ENCODE measurements at regions not wholly inside any gene's neighbourhood (a gene's known extent, or its start where the extent isn't known, plus 50 kb on each side); places are given as distances from the start of the nearest gene placed in this dataset.

DNA sequence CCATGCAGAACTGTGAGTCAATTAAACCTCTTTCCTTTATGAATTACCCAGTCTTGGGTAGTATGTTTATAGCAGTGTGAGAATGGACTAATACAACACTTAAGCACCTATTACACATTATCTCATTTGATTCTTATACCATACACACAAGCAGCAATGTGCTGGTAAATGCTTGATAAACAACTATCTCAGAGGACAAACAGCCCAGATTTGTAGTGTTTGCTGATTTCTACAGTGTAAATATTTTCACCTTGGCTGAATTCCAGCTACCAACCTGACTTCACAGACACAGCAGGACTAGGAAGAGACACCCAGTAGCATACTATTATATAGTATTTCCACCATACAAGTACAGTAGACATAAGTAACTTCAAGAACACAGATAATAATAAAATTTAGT is 406.5 kb upstream of the CNKSR2 start:
- in situ Hi-C loops (cut with HindIII; ENCODE audit: low sequenced_read_pairs): no loop called here
- no peak for DNase-seq (ENCODE audit: low read depth, low spot score)
- no peak overlapping the region for H3K4me3 ChIP-seq (ENCODE audit: low read depth, low read length)
- TF ChIP-seq, protein P1, sequence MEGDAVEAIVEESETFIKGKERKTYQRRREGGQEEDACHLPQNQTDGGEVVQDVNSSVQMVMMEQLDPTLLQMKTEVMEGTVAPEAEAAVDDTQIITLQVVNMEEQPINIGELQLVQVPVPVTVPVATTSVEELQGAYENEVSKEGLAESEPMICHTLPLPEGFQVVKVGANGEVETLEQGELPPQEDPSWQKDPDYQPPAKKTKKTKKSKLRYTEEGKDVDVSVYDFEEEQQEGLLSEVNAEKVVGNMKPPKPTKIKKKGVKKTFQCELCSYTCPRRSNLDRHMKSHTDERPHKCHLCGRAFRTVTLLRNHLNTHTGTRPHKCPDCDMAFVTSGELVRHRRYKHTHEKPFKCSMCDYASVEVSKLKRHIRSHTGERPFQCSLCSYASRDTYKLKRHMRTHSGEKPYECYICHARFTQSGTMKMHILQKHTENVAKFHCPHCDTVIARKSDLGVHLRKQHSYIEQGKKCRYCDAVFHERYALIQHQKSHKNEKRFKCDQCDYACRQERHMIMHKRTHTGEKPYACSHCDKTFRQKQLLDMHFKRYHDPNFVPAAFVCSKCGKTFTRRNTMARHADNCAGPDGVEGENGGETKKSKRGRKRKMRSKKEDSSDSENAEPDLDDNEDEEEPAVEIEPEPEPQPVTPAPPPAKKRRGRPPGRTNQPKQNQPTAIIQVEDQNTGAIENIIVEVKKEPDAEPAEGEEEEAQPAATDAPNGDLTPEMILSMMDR (IDR thresholded peaks at IDR 0.05; ENCODE audit: low read depth, low read length): no peak

DNA sequence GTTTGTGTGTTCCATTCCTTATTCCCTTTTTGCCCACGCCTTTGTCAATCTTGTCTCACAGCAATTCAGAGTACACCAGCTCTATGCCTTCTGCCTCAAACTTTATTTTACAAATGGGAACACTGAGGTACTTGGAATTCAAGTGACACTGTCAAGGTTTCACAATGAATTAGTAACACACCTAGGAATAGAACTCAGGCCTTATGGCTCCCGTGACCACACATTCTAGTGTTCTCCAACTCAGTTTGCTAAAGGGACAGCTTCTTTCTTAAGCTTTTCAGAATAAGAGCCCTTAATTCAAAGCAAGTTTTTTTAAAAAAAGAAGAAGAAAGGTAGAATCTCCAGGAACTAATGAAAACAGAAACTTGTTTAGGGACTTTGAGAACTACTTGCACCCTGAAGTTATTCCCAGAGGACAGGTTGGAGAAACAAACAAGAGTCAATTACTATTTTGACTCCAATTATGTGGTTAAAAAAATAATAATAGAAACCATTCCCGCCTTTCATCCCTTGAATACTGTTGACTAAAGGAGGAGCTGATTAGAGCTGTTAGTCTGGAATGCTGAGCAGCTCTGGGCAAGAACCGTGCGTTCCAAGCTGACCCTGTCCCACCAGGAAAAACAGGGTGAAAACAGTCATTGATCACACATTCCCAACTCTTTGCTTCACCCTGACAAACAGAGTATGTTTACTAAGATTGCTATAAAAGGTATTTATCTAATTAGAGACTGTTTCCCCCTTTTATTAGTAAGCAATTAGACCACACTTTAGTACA is 408.8 kb upstream of the CNKSR2 start:
- TF ChIP-seq, protein P1 (IDR thresholded peaks at IDR 0.05; ENCODE audit: low read depth, low read length): no peak
- no peak for DNase-seq (ENCODE audit: low read depth, low spot score)
- in situ Hi-C loops (cut with HindIII; ENCODE audit: low sequenced_read_pairs): no loop called here
- no peak overlapping the region for H3K4me3 ChIP-seq (ENCODE audit: low read depth, low read length)

DNA sequence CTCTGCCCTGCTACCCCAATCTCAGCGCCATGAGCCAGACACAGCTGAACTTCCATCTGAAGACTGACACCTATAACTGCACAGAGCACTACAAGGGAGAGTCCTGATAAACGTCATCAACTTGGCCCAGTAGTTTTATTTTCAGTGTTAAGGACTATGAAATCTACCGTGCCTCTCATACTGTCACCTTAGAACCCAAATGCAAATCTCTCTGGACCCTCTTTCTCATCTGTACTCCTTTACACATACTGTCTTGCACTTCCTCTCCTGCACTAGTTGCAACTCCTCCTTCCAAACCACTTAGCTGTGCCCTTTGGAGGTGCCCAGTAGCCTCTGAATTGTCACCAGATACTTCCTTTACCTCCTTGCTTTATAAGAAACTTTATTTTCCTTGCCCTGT is 420.2 kb upstream of the CNKSR2 start:
- DNase-seq (ENCODE audit: low read depth, low spot score): no peak
- no peak overlapping the region for H3K4me3 ChIP-seq (ENCODE audit: low read depth, low read length)
- TF ChIP-seq, protein P1 (IDR thresholded peaks at IDR 0.05; ENCODE audit: low read depth, low read length): no peak
- in situ Hi-C loops (cut with HindIII; ENCODE audit: low sequenced_read_pairs): no loop called here

DNA sequence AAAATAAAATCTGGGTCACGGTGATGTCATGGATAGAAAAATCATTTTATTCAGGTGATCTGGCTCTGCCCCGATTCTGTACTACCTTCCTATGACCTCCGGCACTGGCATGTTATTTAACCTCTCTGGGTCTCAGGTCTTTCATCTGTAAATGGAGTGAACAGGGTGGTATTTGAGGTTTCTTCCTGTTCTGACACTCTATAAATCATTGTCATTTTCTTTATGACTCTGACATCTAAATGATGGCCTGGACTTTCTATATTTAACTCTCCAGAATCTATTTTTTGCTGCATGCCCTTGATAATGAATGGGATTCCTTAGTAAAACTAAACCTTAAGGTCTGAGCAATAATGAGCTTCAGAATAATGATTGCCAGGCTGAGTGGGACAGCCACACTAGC is 422.0 kb upstream of the CNKSR2 start:
- TF ChIP-seq, protein P1 (IDR thresholded peaks at IDR 0.05; ENCODE audit: low read depth, low read length): no peak
- in situ Hi-C loops (cut with HindIII; ENCODE audit: low sequenced_read_pairs): no loop called here
- no peak for DNase-seq (ENCODE audit: low read depth, low spot score)
- no peak overlapping the region for H3K4me3 ChIP-seq (ENCODE audit: low read depth, low read length)

DNA sequence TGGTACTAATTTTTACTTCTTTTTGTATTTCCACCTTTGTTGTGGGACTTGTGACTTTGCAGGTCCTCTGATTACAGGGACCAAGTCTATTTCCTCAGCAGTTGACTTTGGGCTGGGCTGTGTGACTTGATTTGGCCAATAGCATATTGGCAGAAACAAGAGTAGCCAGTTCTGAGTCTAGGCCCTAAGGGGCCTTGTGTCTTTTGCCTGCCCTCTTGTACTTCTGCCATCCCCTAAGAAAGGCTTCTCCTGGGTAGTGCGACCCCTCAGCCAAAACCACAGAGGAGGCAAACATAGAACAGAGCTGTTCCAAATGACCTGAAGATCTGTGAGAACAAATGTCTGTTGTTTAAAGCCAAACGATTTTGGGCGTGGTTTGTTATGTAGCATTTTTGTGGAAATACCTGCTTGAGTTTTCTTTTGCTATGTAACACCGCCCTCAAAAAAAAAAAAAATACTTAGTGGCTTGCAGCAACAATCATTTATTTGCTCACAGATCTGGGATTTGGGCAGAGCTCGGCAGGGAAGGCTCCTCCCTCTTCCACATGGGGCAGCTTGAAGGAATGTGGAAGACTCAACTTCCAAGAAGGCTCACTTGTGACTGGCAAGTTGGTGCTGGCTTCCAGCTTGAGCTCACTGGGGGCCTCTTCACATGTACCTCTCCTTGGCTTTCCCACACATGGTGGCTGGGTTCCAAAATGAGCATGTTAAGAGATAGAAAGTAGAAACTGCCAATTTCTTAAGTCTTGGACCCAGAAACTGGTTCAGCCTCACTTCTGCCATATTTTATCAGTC is 423.0 kb upstream of the CNKSR2 start:
- in situ Hi-C loops (cut with HindIII; ENCODE audit: low sequenced_read_pairs): no loop called here
- TF ChIP-seq, protein P1 (IDR thresholded peaks at IDR 0.05; ENCODE audit: low read depth, low read length): no peak
- no peak for DNase-seq (ENCODE audit: low read depth, low spot score)
- no peak overlapping the region for H3K4me3 ChIP-seq (ENCODE audit: low read depth, low read length)

DNA sequence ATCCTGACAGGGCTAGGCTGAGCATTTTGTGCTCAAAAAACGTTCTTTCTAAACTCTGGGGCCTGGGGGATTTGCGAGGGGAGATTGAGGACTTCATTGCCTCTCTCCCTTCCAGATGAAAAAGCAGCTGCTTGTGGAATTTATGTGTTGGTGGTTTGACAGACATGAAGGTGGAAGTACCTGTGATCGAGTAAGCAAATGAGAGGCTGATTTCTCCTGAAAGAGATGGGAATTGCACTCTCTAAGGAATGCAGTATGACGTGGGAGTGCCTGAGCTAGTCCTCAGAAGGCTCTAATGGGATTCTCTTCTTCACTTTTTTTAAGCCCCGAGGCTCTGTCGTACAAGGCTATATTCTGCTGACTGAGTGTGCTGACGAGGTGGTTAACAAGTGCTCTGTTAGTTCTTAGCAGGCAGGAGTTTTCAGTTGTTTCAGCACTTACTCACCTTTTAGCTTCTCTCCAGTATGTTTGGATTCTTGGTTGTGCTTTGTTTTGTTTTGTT is 426.8 kb upstream of the CNKSR2 start:
- TF ChIP-seq, protein P1 (IDR thresholded peaks at IDR 0.05; ENCODE audit: low read depth, low read length): no peak
- no peak for DNase-seq (ENCODE audit: low read depth, low spot score)
- no peak overlapping the region for H3K4me3 ChIP-seq (ENCODE audit: low read depth, low read length)
- in situ Hi-C loops (cut with HindIII; ENCODE audit: low sequenced_read_pairs): no loop called here
